Panc1 (cell line): ENCODE measurements at regions not wholly inside any gene's neighbourhood (a gene's known extent, or its start where the extent isn't known, plus 50 kb on each side); places are given as distances from the start of the nearest gene placed in this dataset.

Experiments used
- POLR2AphosphoS5 ChIP-seq: IDR thresholded peaks from 2 replicates; pipeline ENCODE4 v1.6.1; 2012; ENCODE audit warnings: mild to moderate bottlenecking, low read depth, low read length, moderate library complexity
- SIN3A ChIP-seq: IDR thresholded peaks from 2 replicates; pipeline ENCODE4 v1.6.1; 2012; ENCODE audit warnings: low read depth, mild to moderate bottlenecking, low read length, moderate library complexity, borderline replicate concordance; ENCODE audit not compliant: insufficient read depth
- TCF7L2 ChIP-seq: IDR thresholded peaks from 2 replicates; pipeline ENCODE4 v1.6.1; 2011; ENCODE audit warnings: mild to moderate bottlenecking, low read depth, low read length, inconsistent platforms
- TF ChIP-seq, protein P1 (sequence below): fragments of 450-650 bp; IDR thresholded peaks from 2 replicates; pipeline ENCODE4 v1.5.1; 2017; ENCODE audit warnings: mild to moderate bottlenecking

DNA sequence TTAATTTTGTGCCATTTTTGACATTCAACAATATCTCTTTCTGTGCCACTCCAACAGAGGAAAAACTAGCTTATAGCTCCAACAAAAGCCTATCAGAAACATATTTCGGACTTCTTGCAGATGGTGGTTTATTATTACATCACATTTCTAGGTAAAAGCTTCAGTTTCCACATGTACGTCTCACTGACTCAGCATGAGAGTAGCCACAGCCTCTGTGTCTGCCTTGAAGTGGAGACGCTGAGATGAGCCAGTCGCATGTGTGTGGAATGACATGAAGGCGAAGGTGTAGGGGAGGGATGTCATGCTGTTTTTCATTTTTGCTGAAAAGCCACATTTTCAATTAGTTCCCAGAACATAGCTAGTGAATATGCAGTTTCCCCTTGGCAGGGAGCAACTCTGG lies 598.6 kb downstream of the EFNB2 start:
- TF ChIP-seq TCF7L2 (no peak), POLR2AphosphoS5 (no peak), SIN3A (no peak)
- TF ChIP-seq, protein P1, sequence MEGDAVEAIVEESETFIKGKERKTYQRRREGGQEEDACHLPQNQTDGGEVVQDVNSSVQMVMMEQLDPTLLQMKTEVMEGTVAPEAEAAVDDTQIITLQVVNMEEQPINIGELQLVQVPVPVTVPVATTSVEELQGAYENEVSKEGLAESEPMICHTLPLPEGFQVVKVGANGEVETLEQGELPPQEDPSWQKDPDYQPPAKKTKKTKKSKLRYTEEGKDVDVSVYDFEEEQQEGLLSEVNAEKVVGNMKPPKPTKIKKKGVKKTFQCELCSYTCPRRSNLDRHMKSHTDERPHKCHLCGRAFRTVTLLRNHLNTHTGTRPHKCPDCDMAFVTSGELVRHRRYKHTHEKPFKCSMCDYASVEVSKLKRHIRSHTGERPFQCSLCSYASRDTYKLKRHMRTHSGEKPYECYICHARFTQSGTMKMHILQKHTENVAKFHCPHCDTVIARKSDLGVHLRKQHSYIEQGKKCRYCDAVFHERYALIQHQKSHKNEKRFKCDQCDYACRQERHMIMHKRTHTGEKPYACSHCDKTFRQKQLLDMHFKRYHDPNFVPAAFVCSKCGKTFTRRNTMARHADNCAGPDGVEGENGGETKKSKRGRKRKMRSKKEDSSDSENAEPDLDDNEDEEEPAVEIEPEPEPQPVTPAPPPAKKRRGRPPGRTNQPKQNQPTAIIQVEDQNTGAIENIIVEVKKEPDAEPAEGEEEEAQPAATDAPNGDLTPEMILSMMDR: no peak
